Mucosa of descending colon (tissue), 3 donors: ENCODE measurements at regions not wholly inside any gene's neighbourhood (a gene's known extent, or its start where the extent isn't known, plus 50 kb on each side); places are given as distances from the start of the nearest gene placed in this dataset.

Source experiments
- ATAC-seq: fragments of 200-7000 bp; cut with Tn5 transposase; one replicate; pipeline ENCODE4 v1.9.1; 2020; ENCODE audit warnings: mild to moderate bottlenecking, moderate library complexity
- DNase-seq, 3 donors: peaks; one replicate each; pipeline ENCODE4 v3.0.0-alpha.2; 2020
- H3K36me3 ChIP-seq: fragments of 200-600 bp; one replicate; pipeline ENCODE4 v1.8.0; 2021; ENCODE audit warnings: low read depth, mild to moderate bottlenecking
- H3K4me1 ChIP-seq: fragments of 200-600 bp; one replicate; pipeline ENCODE4 v1.8.0; 2021; ENCODE audit warnings: low read depth, mild to moderate bottlenecking
- H3K4me3 ChIP-seq: fragments of 200-600 bp; one replicate; pipeline ENCODE4 v1.8.0; 2021; ENCODE audit warnings: mild to moderate bottlenecking
- H3K9me3 ChIP-seq: fragments of 200-600 bp; one replicate; pipeline ENCODE4 v1.8.0; 2021; ENCODE audit warnings: mild to moderate bottlenecking
- CTCF ChIP-seq: fragments of 200-600 bp; IDR thresholded peaks from one replicate; pipeline ENCODE4 v1.8.0; 2022; ENCODE audit warnings: antibody characterized with exemption, mild to moderate bottlenecking
- intact Hi-C, 2 donors: fragments of 100-400 bp; cut with DNase I in 1 of 2; cut with micrococcal nuclease in 1 of 2; formaldehyde crosslinking; loops; one replicate each; pipeline versions ENCODE4 v1.11.0 to v1.11.1; 2022; cut with DNase I, micrococcal nuclease
- donor health status: DM: no; HTN: no; CAD: no; lungs with moderate emphysema.
- donor health status: DM: no; HTN: no; CAD: no.
- donor health status: DM: no; HTN: yes; CAD: no.

GRCh38 chr13:74466864-74467263 lies 332.7 kb upstream of the KLF12 start:
- Histone ChIP-seq H3K9me3 (no peaks in the 10 kb centered on the region), H3K4me1 (no peaks in the 10 kb centered on the region), H3K4me3 (no peak overlapping the region), H3K36me3 (no peaks in the 10 kb centered on the region)
- TF ChIP-seq CTCF = no peak
- intact Hi-C loops = no loop called here
- no peak for DNase-seq
- ATAC-seq = no peak

GRCh38 chr13:74466020-74466419 lies 331.8 kb upstream of the KLF12 start:
- Histone ChIP-seq H3K4me1 (no peaks in the 10 kb centered on the region), H3K4me3 (no peak overlapping the region), H3K36me3 (no peaks in the 10 kb centered on the region), H3K9me3 (no peaks in the 10 kb centered on the region)
- DNase-seq = no peak
- no peak for ATAC-seq
- intact Hi-C loops = no loop called here
- TF ChIP-seq CTCF = no peak

- ATAC-seq (no peak), DNase-seq (no peak)
- H3K4me3 ChIP-seq = no peak overlapping the region
- no peaks in the 10 kb centered on the region for H3K4me1 ChIP-seq
- H3K36me3 ChIP-seq = no peaks in the 10 kb centered on the region
- intact Hi-C loops = no loop called here
- no peaks in the 10 kb centered on the region for H3K9me3 ChIP-seq
- TF ChIP-seq CTCF = no peak
These were observed 331.1 kb upstream of the KLF12 start for GRCh38 chr13:74465271-74465670.

GRCh38 chr13:74464670-74465069 lies 330.5 kb upstream of the KLF12 start:
- Histone ChIP-seq H3K36me3 (no peaks in the 10 kb centered on the region), H3K4me3 (no peak overlapping the region), H3K4me1 (no peaks in the 10 kb centered on the region), H3K9me3 (no peaks in the 10 kb centered on the region)
- no peak for TF ChIP-seq CTCF
- ATAC-seq = no peak
- no peak for DNase-seq
- intact Hi-C loops = no loop called here

GRCh38 chr13:74461011-74461410 lies 326.8 kb upstream of the KLF12 start:
- Histone ChIP-seq H3K4me1 (no peaks in the 10 kb centered on the region), H3K36me3 (no peaks in the 10 kb centered on the region), H3K4me3 (no peak overlapping the region), H3K9me3 (no peaks in the 10 kb centered on the region)
- intact Hi-C loops = no loop called here
- no peak for TF ChIP-seq CTCF
- ATAC-seq = no peak
- DNase-seq = no peak

GRCh38 chr13:74452881-74453280 lies 318.7 kb upstream of the KLF12 start:
- intact Hi-C loops = no loop called here
- no peaks in the 10 kb centered on the region for H3K4me1 ChIP-seq

More at GRCh38 chr13:74452881-74453280, 318.7 kb upstream of the KLF12 start:
- ATAC-seq = no peak
- H3K9me3 ChIP-seq = no peaks in the 10 kb centered on the region
- no peak for TF ChIP-seq CTCF
- H3K4me3 ChIP-seq = no peak overlapping the region
- DNase-seq = no peak
- no peaks in the 10 kb centered on the region for H3K36me3 ChIP-seq
